Activated T-helper 1 cell treated with anti-CD3 and anti-CD28 coated beads, Interleukin-12 subunit alpha, Interleukin-12 subunit beta, Interleukin-2, Interleukin-4 antibody, amounts not matched to agents 30 ng/mL and 10 ng/mL and 1 ng/mL, durations not matched to agents 14 hours and 24 hours and 36 hours (primary cell): ENCODE measurements at regions not wholly inside any gene's neighbourhood (a gene's known extent, or its start where the extent isn't known, plus 50 kb on each side); places are given as distances from the start of the nearest gene placed in this dataset.

Experiments used
- DNase-seq: peaks from one replicate; pipeline ENCODE4 v3.0.0; 2021; ENCODE audit warnings: low spot score
- H3K27ac Mint-ChIP-seq: one replicate; pipeline ENCODE4 v1.8.0; 2021; ENCODE audit warnings: mild to moderate bottlenecking, mixed read lengths
- H3K27me3 Mint-ChIP-seq: one replicate; pipeline ENCODE4 v1.8.0; 2022; ENCODE audit warnings: mild to moderate bottlenecking, moderate library complexity, mixed read lengths; ENCODE audit not compliant: insufficient read depth
- H3K36me3 Mint-ChIP-seq: one replicate; pipeline ENCODE4 v1.8.0; 2021; ENCODE audit warnings: low read depth, mixed read lengths
- H3K4me1 Mint-ChIP-seq: one replicate; pipeline ENCODE4 v1.8.0; 2021; ENCODE audit warnings: low read depth, mixed read lengths
- H3K4me3 Mint-ChIP-seq: one replicate; pipeline ENCODE4 v1.8.0; 2021; ENCODE audit warnings: mild to moderate bottlenecking, moderate library complexity, mixed read lengths
- H3K9me3 Mint-ChIP-seq: one replicate; pipeline ENCODE4 v1.8.0; 2021; ENCODE audit warnings: mixed read lengths
- intact Hi-C: fragments of 100-400 bp; cut with micrococcal nuclease; formaldehyde crosslinking; loops from one replicate; pipeline ENCODE4 v1.15.1; 2024

DNA sequence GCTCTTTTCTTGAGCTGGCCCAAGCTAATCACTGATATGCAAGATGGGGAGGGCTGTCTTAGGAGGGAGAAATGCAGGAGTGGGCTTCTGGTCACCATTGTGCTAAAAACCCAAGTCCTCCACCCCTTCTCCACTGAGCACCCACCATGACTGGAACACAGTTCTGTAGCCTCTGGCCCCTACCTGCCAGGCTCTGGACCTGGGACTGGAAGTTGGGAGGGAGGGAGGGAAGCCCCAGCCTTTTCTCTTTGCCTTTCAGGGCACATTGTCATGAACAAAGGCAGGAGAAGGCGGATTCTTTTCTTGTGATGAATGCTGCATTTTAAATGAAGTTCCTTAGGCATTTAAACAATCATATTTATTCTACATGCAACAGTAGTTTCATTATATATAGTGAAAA is 559.1 kb upstream of the TRPC7 start:
- Mint-ChIP-seq H3K9me3 (peaks cover 10% of the 10 kb centered on the region), H3K27ac (no peak overlapping the region), H3K36me3 (no peaks in the 10 kb centered on the region), H3K4me1 (no peaks in the 10 kb centered on the region), H3K4me3 (no peak overlapping the region), H3K27me3 (no peaks in the 10 kb centered on the region)
- intact Hi-C loops: no loop called here
- no peak for DNase-seq

DNA sequence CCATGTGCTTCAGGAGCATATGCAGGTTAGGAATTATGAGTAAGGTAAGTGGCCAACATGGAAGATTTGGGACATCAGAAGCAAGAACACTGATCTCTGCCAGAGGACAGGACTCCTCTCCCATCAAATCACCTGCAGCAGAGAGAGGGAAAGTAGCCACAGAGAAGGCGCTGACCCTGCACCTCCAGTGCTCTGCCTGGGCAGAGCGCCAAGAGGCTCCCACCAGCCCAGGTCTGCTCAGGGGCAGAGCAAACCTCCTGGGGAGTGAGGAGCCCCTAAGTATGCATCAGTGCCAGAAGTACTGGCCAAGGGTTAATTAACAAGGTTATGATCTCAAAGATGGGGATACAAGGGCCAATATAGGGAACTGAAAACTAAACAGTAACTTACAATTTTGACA is 545.3 kb upstream of the TRPC7 start:
- H3K9me3 Mint-ChIP-seq: peaks cover 5% of the 10 kb centered on the region

DNA sequence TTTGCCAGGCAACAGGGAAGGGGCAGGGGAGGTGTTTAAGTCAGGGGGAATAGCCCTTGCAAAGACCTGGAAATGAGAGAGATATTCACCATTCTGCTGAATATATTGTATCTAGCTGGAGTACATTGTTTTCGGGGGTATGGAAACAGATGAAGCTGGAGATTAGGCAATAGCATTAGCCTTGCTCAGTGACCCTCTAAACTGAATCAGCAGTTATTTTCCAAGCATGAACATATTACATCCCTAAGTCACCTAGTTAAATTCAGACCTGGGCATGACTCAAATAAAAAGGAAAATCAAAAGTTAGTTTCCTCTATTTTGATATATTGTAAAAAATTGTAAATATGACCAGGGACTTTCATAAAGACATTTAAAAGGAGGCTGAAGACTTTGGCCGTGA is 544.6 kb upstream of the TRPC7 start:
- Mint-ChIP-seq H3K27me3 (no peaks in the 10 kb centered on the region), H3K36me3 (no peaks in the 10 kb centered on the region), H3K9me3 (no peaks in the 10 kb centered on the region), H3K4me3 (no peak overlapping the region), H3K4me1 (no peaks in the 10 kb centered on the region), H3K27ac (no peak overlapping the region)
- DNase-seq: no peak
- intact Hi-C loops: no loop called here

More for the DNA sequence above, 545.3 kb upstream of the TRPC7 start:
- intact Hi-C loops: no loop called here
- Mint-ChIP-seq H3K27me3 (no peaks in the 10 kb centered on the region), H3K4me1 (no peaks in the 10 kb centered on the region), H3K36me3 (no peaks in the 10 kb centered on the region), H3K4me3 (no peak overlapping the region), H3K27ac (no peak overlapping the region)
- no peak for DNase-seq

DNA sequence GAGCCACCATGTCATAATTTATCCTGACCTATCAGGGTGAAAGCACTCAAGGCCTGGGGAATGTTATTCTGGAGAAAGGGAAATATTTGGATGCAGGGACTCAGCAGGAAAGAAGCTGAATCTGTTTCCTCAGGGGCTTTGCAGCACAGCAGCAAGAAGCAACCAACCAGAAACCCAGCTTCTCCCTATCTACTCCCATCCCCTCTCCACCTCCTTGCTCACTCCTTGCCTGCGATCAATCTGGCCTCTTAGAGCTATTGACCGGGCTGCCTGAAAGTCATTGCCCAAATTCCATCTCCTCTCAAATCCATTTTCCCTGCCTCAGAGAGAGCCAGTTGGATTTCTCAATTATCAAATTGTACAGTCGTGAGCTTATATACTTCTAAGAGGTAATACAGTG is 542.0 kb upstream of the TRPC7 start:
- Mint-ChIP-seq H3K4me1 (no peaks in the 10 kb centered on the region), H3K4me3 (no peak overlapping the region), H3K9me3 (no peaks in the 10 kb centered on the region), H3K36me3 (no peaks in the 10 kb centered on the region), H3K27me3 (no peaks in the 10 kb centered on the region), H3K27ac (no peak overlapping the region)
- no peak for DNase-seq
- intact Hi-C loops: no loop called here

DNA sequence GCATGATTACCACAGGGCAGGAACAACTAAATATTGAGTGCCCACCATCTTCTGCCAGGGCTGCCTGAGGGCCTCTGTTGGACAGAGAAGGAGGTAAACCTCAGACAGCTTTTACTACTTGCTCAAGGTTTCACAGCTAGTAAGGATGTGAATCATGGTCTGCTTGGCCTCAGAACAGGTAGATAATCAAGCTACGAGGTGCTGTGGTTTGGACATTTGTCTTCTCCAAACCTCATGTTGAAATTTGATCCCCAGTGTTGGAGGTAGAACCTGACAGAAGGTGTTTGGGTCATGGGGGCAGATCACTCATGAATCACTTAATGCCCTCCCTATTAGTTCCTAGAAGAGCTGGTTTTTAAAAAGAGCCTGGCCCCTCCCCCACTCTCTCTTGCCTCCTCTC is 541.2 kb upstream of the TRPC7 start:
- no peak overlapping the region for H3K27ac Mint-ChIP-seq
- no peaks in the 10 kb centered on the region for H3K9me3 Mint-ChIP-seq
- no peaks in the 10 kb centered on the region for H3K27me3 Mint-ChIP-seq
- H3K4me3 Mint-ChIP-seq: no peak overlapping the region
- H3K4me1 Mint-ChIP-seq: no peaks in the 10 kb centered on the region
- DNase-seq: no peak
- no peaks in the 10 kb centered on the region for H3K36me3 Mint-ChIP-seq
- intact Hi-C loops: no loop called here

DNA sequence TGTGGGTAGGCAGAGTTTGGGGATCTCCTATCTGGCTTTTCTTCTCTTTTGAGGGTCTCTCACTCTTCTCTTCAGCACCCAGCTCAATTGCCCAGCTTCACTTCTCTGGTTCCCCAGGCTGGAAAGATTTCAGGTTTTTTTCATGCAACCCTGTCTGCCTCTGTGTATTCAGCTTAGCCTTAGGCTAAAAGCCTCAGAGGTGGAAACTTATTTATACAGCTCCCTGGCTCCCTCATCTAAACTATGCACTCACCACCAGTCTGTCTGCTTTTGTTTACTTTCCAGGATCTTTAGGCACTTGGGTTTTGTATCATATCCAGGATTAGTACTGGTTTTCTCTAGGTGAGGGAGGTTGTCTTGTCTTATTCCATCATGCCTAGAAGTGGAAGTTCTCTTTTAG is 540.2 kb upstream of the TRPC7 start:
- no peak for DNase-seq
- Mint-ChIP-seq H3K4me1 (no peaks in the 10 kb centered on the region), H3K9me3 (peaks cover 8% of the 10 kb centered on the region), H3K4me3 (no peak overlapping the region), H3K27me3 (no peaks in the 10 kb centered on the region), H3K36me3 (no peaks in the 10 kb centered on the region), H3K27ac (no peak overlapping the region)
- intact Hi-C loops: no loop called here

DNA sequence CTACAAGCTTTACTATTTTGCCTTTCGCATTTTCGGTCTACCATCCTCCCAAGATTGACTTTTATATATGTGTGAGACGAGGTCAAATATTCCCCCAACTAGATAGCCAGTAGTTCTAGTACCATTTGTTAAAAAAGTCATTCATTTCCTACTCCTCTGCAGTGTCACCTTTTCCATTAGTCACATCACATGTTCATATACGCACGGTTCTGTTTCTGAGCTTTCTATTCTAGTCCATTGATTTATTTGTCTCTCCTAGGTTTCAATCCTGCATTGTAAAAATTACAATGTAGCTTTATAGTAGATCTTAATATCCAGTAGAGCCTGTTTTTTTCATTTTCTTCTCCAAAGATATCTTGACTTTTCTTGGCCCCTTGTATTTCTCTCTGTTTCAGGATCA is 528.7 kb upstream of the TRPC7 start:
- H3K4me1 Mint-ChIP-seq: no peaks in the 10 kb centered on the region
- intact Hi-C loops: no loop called here
- no peak for DNase-seq
- H3K27me3 Mint-ChIP-seq: no peaks in the 10 kb centered on the region
- H3K9me3 Mint-ChIP-seq: peaks cover 9% of the 10 kb centered on the region
- H3K4me3 Mint-ChIP-seq: no peak overlapping the region
- H3K27ac Mint-ChIP-seq: no peak overlapping the region
- no peaks in the 10 kb centered on the region for H3K36me3 Mint-ChIP-seq

DNA sequence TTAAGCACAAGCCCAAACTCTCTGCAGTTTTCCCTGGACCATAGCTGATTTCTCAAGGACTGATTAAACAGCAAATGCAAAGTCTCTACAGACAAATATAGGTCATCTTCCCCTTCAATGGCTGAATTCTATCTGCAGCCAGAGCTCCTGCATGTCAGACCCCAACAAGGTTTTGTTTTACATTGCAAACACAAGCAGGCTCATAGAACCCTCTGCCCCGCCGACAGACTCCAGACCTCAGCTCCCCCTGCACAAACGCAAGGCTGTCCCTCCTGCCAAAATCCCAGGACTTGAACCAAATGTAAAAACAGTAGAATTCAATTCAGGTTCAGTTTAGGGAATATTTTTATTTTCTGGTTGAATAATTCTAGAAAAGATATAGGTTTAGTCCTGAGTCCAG is 526.7 kb upstream of the TRPC7 start:
- no peak overlapping the region for H3K27ac Mint-ChIP-seq
- no peak overlapping the region for H3K4me3 Mint-ChIP-seq
- no peaks in the 10 kb centered on the region for H3K36me3 Mint-ChIP-seq
- H3K9me3 Mint-ChIP-seq: no peaks in the 10 kb centered on the region
- H3K4me1 Mint-ChIP-seq: no peaks in the 10 kb centered on the region
- intact Hi-C loops: no loop called here
- DNase-seq: no peak
- peaks cover 1% of the 10 kb centered on the region for H3K27me3 Mint-ChIP-seq

DNA sequence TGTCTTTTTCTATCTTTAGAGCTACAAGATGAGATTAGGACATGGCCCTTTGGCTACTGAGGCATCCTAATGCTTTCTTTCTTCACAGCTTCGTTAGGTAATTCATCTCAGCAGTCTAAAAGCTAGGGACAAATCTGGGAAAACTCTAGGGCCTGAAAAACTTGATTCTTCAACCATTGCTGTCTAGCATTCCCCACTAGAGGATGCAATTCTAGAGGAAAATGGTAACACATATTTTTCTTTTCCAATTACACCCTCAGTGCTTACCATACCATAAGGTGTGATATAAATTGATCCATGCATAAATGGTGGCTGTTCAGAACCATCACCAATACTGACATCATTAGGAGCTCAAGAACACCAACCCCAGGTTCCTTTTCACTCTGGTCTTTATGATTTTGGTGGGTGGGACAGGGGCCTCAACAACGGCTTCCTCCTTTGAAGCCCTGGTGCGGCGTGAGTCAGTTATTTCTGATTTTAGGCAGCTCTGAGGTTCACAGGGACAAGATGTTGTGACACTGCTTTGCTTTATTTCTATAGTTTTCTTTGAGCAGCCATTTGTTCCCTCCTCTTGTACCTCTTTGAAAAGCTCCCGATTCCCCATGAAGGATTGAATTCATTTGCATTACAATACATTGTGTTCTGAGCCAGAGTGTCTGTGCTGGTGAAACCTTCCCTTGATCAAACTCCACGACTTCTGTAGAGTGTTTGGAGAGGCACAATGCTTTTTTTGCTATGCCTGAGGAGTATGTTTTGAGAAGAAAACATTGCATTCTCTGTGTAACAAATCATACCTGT is 526.0 kb upstream of the TRPC7 start:
- no peaks in the 10 kb centered on the region for H3K4me1 Mint-ChIP-seq
- H3K36me3 Mint-ChIP-seq: no peaks in the 10 kb centered on the region
- intact Hi-C loops: no loop called here
- no peak overlapping the region for H3K27ac Mint-ChIP-seq
- DNase-seq: no peak
- no peak overlapping the region for H3K4me3 Mint-ChIP-seq
- no peaks in the 10 kb centered on the region for H3K9me3 Mint-ChIP-seq
- peaks cover 1% of the 10 kb centered on the region for H3K27me3 Mint-ChIP-seq

DNA sequence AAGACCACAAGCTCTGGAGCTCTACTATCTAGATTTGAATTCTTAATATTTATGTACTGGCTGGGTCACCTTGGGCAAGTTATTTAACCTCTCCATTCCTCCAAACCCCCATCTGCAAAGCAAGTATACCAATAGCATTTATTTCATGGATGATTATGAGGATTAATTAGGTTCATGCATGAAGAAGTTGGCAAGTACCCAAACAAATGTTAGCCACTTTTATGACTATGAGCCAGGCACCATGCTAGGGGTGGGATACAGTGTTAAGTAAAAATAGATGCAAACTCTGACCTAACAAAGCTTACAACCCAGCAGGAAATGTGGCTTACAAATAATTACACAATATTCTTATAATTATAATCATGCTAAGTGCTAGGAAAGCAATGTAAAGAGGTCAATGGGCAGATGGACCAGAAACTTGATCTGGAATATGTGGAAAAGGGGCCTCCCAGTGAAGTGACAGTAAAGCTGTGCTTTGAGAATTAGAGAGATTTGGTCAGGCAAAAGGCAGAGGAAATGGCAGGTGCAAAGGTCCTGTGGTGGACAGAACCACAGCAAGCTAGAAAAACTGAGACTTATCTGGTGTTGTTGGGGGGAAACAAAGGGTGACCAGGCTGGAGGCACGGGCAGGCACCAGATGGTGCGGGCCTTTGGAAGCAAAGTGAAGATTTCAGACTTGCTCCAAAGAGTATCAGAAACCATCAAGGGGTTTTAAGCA is 525.2 kb upstream of the TRPC7 start:
- H3K9me3 Mint-ChIP-seq: no peaks in the 10 kb centered on the region
- DNase-seq: no peak
- H3K36me3 Mint-ChIP-seq: no peaks in the 10 kb centered on the region
- intact Hi-C loops: no loop called here
- H3K4me1 Mint-ChIP-seq: no peaks in the 10 kb centered on the region
- H3K27me3 Mint-ChIP-seq: peaks cover 1% of the 10 kb centered on the region
- H3K27ac Mint-ChIP-seq: no peak overlapping the region
- H3K4me3 Mint-ChIP-seq: no peak overlapping the region

DNA sequence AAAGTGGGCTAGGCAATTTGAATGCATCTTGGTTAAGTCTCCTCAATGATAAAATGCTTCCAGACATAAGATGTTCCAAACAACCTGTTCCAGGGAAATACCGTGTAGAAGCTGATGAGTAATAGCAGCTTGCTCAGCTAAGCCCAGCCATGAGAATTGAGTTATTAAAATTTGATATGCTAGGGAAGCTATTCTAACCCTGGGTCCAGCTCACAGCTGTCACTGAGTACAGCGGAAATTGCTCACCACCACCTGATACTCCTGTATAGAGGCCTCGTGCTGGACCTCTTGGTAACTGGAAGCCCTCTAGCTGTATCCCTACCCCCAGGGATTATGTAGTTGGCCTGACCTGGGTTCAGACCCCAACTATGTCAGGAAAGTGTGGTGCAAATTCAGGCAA is 521.3 kb upstream of the TRPC7 start:
- no peak overlapping the region for H3K4me3 Mint-ChIP-seq
- intact Hi-C loops: no loop called here
- H3K4me1 Mint-ChIP-seq: no peaks in the 10 kb centered on the region
- DNase-seq: no peak
- H3K27ac Mint-ChIP-seq: no peak overlapping the region
- no peaks in the 10 kb centered on the region for H3K36me3 Mint-ChIP-seq
- peaks cover 5% of the 10 kb centered on the region for H3K27me3 Mint-ChIP-seq
- no peaks in the 10 kb centered on the region for H3K9me3 Mint-ChIP-seq

DNA sequence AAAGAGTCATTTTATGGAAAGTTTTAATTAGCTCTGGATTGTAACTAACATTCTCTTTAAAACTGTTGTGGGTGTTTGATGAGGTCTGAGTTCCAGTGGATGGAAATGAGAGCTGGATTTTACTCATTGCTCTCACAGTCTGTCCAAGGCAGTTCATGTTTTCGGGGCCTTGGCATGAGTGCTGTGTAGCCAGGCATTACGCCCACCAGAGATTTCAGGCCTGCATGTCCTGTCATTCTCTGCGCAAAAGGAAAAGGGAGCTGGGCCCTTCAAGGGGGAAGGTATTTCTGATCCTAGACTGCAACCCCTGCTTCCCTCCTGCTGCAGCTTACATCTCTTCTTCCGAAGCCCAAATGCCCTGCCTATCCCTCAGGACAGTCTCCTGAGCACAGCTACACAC is 499.6 kb upstream of the TRPC7 start:
- no peak overlapping the region for H3K4me3 Mint-ChIP-seq

DNA sequence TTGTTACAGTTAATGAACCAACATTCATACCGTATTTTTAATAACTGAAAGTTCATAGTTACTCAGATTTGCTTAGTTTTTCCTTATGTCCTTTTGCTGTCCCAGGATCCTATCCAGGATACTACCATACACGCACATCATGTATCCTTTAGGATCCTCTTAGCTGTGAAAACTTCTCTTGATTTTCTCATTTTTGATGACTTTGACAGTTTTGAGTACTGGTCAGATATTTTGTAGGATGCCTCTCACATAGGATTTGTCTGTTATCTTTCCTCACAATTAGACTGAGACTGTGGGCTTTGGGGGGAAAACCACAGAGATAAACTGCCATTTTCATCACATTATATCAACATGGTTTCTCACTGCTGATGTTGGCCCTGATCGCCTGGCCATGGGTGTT is 491.3 kb upstream of the TRPC7 start:
- no peaks in the 10 kb centered on the region for H3K4me1 Mint-ChIP-seq
- H3K36me3 Mint-ChIP-seq: no peaks in the 10 kb centered on the region
- no peak overlapping the region for H3K4me3 Mint-ChIP-seq
- no peak for DNase-seq
- no peak overlapping the region for H3K27ac Mint-ChIP-seq
- H3K9me3 Mint-ChIP-seq: no peaks in the 10 kb centered on the region
- H3K27me3 Mint-ChIP-seq: no peaks in the 10 kb centered on the region
- intact Hi-C loops: no loop called here

More for the DNA sequence above, 499.6 kb upstream of the TRPC7 start:
- Mint-ChIP-seq H3K27ac (no peak overlapping the region), H3K27me3 (no peaks in the 10 kb centered on the region), H3K9me3 (no peaks in the 10 kb centered on the region), H3K4me1 (no peaks in the 10 kb centered on the region), H3K36me3 (no peaks in the 10 kb centered on the region)
- intact Hi-C loops: no loop called here
- DNase-seq: no peak
